Right atrium auricular region (tissue), 2 donors: ENCODE measurements at regions not wholly inside any gene's neighbourhood (a gene's known extent, or its start where the extent isn't known, plus 50 kb on each side); places are given as distances from the start of the nearest gene placed in this dataset.
"Not testable (repeated sequence)": the region's sequence is repeated elsewhere in the genome, so short reads cannot be mapped to it uniquely, and the experiment has no call there.

ENCODE experiments used
- DNase-seq: peaks from one replicate; pipeline ENCODE4 v3.0.0-alpha.2; 2019; ENCODE audit warnings: low spot score
- H3K27ac ChIP-seq, 2 donors: fragments of 200-600 bp; sonication (generic); 1 replicate in 1 of 2; 2 replicates in 1 of 2; pipeline ENCODE4 v1.5.1; 2016 to 2019
- H3K27me3 ChIP-seq, 2 donors: fragments of 200-600 bp; sonication (generic); one replicate each; pipeline versions ENCODE4 v1.5.1 to v1.6.0; 2017 to 2019
- H3K36me3 ChIP-seq: fragments of 200-600 bp; sonication (generic); one replicate; pipeline ENCODE4 v1.5.1; 2016
- H3K4me1 ChIP-seq, 2 donors: fragments of 200-600 bp; sonication (generic); one replicate each; pipeline versions ENCODE4 v1.5.1 to v1.6.0; 2017 to 2019
- H3K4me3 ChIP-seq, 2 donors: fragments of 200-600 bp; sonication (generic); 1 replicate in 1 of 2; 2 replicates in 1 of 2; pipeline ENCODE4 v1.5.1; 2017 to 2019; ENCODE audit warnings: mild to moderate bottlenecking in 1 of 2, moderate library complexity in 1 of 2
- H3K9me3 ChIP-seq, 2 donors: fragments of 200-600 bp; sonication (generic); one replicate each; pipeline ENCODE4 v1.5.1; 2019
- TF ChIP-seq, protein P1 (sequence below), 2 donors: fragments of 200-600 bp; sonication (generic); IDR thresholded peaks; one replicate each; pipeline ENCODE4 v1.5.1; 2019; ENCODE audit warnings: antibody characterized with exemption in 2 of 2

DNA sequence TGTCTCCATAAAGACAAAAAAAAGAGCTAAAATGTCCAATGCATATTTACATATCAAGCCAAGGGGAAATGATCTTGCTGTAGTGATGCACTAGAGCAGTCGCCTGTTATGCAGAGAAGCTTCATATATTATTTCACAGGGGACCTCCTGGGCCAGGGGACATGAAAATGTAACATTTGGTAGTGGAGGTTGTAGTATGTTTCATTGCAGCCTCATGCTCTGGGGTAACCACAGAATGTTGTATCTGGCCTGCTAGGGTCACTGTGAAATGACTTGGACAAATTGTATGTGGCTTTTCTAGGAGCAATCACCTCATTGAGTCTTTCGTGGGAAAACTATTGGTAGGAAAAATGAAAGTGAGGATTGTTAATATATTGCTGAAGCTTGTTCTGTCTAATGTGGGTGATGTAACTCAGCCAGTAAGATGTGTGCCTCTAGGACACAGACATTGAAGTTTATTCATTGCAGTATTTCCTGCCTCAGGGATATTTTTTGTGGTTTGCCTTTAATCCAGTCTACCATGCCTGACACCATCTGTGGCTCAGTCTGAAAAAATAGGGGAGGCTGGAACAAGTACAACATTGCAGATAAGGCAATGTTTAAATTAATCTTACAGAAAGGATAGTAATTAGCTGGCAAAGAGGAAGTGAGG lies 430.8 kb upstream of the TNC start:
- H3K36me3 ChIP-seq = no peaks in the 10 kb centered on the region
- H3K27me3 ChIP-seq = no peaks in the 10 kb centered on the region
- no peaks in the 10 kb centered on the region for H3K9me3 ChIP-seq
- H3K4me1 ChIP-seq = no peaks in the 10 kb centered on the region
- TF ChIP-seq, protein P1, sequence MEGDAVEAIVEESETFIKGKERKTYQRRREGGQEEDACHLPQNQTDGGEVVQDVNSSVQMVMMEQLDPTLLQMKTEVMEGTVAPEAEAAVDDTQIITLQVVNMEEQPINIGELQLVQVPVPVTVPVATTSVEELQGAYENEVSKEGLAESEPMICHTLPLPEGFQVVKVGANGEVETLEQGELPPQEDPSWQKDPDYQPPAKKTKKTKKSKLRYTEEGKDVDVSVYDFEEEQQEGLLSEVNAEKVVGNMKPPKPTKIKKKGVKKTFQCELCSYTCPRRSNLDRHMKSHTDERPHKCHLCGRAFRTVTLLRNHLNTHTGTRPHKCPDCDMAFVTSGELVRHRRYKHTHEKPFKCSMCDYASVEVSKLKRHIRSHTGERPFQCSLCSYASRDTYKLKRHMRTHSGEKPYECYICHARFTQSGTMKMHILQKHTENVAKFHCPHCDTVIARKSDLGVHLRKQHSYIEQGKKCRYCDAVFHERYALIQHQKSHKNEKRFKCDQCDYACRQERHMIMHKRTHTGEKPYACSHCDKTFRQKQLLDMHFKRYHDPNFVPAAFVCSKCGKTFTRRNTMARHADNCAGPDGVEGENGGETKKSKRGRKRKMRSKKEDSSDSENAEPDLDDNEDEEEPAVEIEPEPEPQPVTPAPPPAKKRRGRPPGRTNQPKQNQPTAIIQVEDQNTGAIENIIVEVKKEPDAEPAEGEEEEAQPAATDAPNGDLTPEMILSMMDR (IDR thresholded peaks at IDR 0.05) = no peak
- H3K27ac ChIP-seq = no peak overlapping the region
- no peak overlapping the region for H3K4me3 ChIP-seq
- no peak for DNase-seq

DNA sequence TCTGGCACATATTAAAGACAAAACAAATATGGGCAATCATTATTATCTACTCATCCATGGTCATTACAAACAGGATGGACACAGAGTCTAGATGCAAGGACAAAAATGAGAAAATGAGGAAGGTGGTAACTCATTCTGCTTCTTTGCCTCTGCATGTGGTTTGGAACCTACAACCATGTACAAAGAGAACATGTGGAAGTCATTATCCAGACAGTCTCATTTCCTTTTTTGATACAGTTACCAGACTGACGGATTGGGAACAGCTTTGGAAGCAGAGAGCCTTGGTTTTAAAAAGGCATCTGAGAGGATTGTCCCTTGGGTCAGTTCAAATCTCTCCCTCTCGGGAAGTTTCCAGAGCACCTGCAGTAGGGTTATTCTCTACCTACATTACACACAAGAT lies 433.4 kb upstream of the TNC start:
- Histone ChIP-seq H3K4me1 (no peaks in the 10 kb centered on the region), H3K4me3 (no peak overlapping the region), H3K9me3 (peaks cover 0 to 5% of the 10 kb centered on the region in 2 donors), H3K36me3 (no peaks in the 10 kb centered on the region), H3K27me3 (no peaks in the 10 kb centered on the region), H3K27ac (no peak overlapping the region)
- TF ChIP-seq, protein P1 (IDR thresholded peaks at IDR 0.05) = no peak
- DNase-seq = no peak

DNA sequence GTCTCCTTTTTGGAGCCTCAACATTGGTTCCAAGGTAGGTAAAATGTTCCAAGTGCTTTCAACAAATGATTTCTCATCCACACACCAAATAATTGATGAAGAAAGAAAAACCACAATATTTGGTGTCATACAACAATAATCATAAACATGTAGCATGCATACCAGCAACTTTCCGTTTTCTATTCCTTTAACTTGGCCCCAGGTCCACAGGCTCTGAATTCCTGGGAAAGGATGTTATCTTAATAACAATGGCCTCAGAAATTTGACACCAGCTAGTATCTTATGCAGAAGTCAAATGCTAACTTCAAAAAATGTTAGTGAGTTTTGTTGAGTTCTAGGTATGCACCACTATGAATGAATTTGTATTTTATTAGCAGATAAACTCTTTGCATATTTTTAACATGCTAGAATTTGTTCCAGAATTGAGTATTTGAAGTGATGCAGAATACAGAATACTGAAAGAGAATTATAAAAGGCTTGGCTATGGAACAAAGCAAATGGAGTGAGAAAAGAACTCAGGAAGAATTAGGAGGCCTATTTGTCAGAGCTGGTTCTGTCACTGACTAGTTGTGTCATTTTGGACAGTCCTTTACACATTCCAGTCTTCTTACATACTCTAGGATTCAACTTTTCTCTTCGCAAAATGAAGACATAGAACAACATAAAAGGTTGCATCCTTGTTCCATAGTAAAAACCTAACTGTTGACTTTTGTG lies 435.3 kb upstream of the TNC start:
- Histone ChIP-seq H3K27me3 (no peaks in the 10 kb centered on the region), H3K4me1 (no peaks in the 10 kb centered on the region), H3K4me3 (no peak overlapping the region), H3K36me3 (no peaks in the 10 kb centered on the region), H3K27ac (no peak overlapping the region), H3K9me3 (peaks cover 0 to 9% of the 10 kb centered on the region in 2 donors)
- TF ChIP-seq, protein P1 (IDR thresholded peaks at IDR 0.05) = no peak
- DNase-seq = no peak

DNA sequence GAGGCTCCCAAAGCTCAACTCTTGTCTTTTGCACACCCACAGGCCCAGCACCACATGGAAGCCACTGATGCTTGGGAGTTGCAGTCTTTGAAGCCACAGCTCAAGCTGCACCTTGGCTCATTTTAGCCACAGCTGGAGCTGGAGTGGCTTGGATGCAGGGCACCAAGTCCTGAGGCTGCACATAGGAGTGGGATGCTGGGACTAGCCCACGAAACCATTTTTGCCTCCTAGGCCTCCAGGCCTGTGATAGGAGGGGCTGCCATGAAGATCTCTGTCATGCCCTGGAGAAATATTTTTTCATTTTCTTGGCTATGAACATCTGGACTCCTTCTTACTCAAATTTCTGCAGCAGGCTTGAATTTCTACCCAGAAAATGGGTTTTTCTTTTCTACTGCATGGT lies 438.5 kb upstream of the TNC start:
- Histone ChIP-seq H3K27me3 (no peaks in the 10 kb centered on the region), H3K27ac (no peak overlapping the region), H3K4me1 (no peaks in the 10 kb centered on the region), H3K4me3 (no peak overlapping the region), H3K9me3 (peaks cover 0 to 9% of the 10 kb centered on the region in 2 donors), H3K36me3 (no peaks in the 10 kb centered on the region)
- DNase-seq = no peak
- TF ChIP-seq, protein P1 (IDR thresholded peaks at IDR 0.05) = no peak

DNA sequence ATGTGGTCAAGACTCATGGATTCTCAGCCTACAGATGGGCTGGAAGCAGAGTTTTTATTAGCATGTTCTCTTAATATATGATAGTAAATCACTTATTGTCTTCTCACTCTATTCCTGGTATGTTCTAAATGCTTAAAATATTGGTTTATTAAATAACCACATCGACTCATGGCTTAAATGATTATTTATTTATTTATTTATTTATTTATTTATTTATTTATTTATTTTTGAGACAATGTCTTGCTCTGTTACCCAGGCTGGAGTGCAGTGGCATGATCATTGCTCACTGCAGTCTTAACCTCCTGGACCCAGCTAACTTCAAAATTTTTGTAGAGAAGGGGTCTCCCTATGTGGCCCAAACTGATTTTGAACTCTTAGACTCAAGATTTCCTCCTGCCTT lies 457.2 kb upstream of the TNC start:
- Histone ChIP-seq H3K9me3 (no peaks in the 10 kb centered on the region), H3K4me1 (no peaks in the 10 kb centered on the region), H3K4me3 (no peak overlapping the region), H3K27ac (no peak overlapping the region), H3K27me3 (no peaks in the 10 kb centered on the region), H3K36me3 (no peaks in the 10 kb centered on the region)
- TF ChIP-seq, protein P1 (IDR thresholded peaks at IDR 0.05) = no peak
- no peak for DNase-seq

DNA sequence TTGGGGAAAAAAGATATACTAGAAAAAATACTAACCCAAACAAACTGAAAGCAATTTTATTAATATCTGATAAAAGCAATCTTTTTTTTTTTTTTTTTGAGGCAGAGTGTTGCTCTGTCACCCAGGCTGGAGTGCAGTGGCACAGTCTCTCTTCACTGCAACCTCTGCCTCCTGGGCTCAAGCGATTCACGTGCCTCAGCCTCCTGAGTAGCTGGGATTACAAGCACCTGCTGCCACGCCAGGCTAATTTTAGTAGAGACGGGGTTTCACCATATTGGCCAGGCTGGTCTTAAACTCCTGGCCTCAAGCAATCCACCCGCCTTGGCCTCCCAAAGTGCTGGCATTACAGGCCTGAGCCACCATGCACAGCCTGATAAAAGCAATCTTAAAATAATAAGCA lies 467.5 kb upstream of the TNC start:
- not testable (repeated sequence) for H3K4me1 ChIP-seq, H3K4me3 ChIP-seq, H3K27ac ChIP-seq, DNase-seq, H3K27me3 ChIP-seq, H3K36me3 ChIP-seq
- peaks cover 0 to 11% of the 10 kb centered on the region in 2 donors for H3K9me3 ChIP-seq
